Fibroblast of peridontal ligament (primary cell): ENCODE measurements at regions not wholly inside any gene's neighbourhood (a gene's known extent, or its start where the extent isn't known, plus 50 kb on each side); places are given as distances from the start of the nearest gene placed in this dataset.
A peak's percentile ranks its signal among the peaks of the same experiment; 100 is the strongest.
"Not testable (repeated sequence)": the region's sequence is repeated elsewhere in the genome, so short reads cannot be mapped to it uniquely, and the experiment has no call there.

Experiments
- DNase-seq: peaks from one replicate; pipeline ENCODE4 v3.0.0-alpha.2; 2010; ENCODE audit errors: extremely low read depth

DNA sequence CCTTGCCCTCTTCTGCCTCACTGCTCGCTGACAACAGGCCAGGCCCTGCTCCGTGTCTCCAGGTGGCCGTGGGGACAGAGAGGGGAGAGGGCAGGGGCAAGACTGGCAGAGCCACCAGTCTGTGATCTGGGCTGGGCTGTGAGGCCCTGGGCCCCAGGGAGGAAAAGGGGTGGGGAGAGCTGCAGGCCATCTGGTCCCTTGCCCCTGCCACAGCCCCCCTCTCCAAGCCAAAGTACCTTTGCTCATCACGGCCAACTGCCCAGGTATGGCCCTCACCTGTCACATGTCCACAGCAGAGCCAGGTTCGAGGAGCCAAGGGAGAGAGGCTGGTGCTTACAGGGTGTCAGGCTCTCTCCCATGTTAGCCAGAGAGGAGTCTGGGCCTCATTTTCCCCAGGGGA, 91.4 kb upstream of the LHX1 start:
- DNase-seq: no peak

DNA sequence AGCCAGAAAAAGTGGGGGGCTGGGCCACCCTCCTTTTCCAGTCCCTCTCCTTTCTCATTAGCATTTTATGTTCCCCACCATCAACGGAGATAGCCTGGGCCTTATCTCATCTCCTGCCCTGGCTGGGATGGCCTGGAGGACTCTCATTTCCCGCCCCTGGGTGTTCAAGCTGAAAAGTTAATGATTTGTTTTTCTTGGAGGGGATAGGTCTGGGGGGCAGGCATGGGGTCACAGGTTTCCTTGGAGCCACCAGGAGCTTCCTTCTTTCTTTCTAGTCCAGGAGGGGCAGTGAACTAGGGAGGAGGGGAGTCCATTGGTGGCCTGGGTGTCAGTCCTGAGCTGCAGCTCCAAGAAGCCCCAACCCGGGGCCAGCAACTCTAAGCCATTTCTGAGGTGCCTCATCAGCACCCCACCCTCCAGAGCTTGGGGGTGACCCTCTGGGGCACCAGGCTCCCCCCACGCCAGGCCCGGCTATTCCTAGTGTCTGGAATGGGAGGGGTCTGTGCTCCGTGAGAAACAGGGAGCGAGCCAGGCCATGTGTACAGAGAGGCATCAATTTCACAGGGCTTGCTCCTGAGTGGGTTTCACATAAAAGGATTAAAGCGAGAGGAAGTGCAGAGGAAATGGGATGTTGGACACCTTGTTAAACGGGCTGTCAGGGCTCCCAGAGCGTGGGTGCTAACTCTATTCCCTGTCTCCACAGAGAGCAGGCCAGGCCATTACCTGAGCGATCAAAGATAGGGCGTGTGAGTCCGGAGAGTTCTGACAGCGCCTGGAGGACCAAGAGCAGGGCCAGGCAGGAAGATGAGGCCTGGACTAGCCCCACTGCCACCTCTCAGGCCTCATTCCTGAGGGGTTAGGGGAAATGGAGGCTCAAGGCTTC, 90.6 kb upstream of the LHX1 start:
- DNase-seq: no peak

DNA sequence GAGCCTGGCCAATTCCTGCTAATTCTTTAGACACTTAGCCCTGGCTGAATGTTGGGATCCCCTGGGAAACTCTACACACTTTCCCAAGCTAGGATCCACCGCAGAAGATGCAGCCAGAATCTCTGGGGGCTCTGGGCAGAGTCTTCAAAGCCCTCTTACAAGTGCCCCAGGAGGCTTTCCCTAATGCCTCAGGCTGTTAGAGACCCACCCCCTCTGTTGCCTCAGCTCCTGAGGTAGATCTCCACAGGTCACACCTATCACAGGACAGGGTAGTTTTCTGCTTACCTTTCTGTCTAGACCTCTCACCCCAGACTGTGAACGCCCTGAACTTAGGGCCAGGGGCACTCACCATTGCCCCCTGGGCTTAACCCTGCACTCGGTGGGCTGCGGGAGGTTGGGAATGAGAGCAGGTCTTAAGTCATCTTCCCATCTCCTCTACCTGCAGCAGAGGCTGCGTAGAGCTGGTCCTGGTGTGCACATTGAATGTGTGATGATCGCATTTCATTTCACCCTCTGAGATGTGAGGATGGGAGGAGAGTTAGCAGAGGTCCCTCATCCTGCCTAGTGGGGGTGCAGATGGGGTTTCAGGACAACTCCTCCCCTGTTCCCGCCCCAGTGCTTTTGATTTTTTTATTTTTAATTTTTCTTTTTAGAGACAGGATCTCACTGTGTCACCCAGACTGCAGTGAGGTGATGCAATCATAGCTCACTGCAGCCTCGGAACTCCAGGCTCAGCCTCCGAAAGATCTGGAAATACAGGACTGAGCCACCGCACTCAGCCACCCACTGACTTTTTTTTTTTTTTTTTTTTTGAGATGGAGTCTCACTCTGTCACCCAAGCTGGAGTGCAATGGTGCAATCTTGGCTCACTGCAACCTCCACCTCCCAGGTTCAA, 89.0 kb upstream of the LHX1 start:
- DNase-seq: no peak

DNA sequence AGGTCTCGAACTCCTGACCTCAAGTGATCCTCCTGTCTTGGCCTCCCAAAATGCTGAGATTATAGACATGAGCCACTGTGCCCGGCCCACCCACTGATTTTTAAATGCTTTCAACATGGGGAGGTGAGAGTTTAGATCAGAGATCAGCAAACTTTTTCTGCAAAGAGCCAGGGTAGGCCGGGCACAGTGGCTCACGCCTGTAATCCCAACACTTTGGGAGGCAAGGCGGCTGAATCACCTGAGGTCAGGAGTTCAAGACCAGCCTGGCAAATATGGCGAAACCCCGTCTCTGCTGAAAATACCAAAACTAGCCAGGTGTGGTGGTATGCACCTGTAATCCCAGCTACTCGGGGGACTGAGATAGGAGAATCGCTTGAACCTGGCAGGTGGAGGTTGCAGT, 88.3 kb upstream of the LHX1 start:
- DNase-seq: not testable (repeated sequence)

DNA sequence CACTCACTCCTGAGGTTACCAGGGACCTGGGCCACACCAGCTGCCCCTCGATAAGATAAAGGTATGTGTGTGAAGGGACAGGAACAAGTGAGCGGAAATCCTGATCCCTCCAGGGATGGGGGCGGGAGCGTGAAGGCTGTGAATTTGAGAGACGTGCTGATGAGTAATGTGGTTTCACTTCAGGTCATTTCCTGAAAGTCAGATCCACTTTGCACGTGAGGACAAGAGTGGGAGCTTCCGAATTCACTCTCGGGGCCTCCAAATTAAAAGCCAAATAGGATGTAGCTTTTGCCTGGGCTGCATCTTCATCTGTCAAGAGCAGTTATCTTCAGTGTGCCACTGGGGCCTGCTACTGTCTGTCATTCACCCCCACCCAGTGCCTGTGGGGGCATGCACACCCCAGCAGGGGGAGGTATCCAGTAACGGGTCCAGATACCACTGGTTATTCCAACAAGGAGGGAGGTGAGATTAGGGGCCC, 87.4 kb upstream of the LHX1 start:
- peak; percentile 21 for DNase-seq

DNA sequence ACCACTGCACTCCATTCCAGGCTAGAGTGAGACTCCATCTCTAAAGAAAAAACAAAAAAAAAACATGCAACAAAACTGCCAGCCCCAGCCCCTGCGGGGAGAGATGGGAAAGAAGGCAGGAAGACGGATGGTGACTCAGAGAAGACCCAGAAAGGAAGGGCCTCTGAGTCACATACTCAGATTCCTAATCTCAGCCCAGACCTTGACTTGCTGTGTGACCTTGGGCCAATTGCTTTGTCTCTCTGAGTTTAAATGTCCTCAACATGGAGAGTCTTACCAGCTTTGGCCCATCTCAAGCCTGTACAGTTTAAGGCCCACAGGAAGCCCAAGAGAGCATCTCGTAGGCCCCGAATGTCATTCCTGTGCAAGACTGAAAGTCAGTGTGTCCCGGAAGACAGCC, 86.5 kb upstream of the LHX1 start:
- peak; percentile 13 for DNase-seq

DNA sequence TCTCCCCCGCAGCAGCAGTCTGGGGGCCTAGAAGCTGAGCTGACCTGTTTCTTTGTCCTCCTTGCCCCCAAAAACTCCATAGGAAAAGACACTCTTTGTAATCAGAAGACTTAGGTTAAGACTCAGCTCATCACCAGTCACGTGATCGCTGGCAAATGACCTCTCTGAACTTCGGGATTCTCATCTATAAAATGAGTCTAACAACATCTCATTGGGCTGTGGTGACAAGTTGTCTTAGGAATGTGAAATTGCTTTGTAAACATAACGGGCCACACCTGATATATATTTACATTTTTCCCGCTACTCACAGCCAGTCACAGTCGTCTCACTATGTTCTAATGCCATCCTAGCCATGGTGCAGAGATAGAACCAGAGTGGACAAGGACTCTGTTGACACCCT, 86.0 kb upstream of the LHX1 start:
- no peak for DNase-seq

DNA sequence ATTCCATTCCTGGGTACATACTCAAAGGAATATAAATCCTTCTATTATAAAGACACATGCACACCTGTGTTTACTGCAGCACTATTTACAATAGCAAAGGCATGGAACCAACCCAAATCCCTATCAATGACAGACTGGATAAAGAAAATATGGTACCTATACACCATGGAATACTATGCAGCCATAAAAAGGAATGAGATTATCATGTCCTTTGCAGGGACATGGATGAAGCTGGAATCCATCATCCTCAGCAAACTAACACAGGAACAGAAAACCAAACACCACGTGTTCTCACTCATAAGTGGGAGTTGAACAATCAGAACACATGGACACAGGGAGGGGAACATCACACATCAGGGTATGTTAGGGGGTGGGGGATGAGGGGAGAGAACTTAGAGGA, 84.8 kb upstream of the LHX1 start:
- DNase-seq: not testable (repeated sequence)

DNA sequence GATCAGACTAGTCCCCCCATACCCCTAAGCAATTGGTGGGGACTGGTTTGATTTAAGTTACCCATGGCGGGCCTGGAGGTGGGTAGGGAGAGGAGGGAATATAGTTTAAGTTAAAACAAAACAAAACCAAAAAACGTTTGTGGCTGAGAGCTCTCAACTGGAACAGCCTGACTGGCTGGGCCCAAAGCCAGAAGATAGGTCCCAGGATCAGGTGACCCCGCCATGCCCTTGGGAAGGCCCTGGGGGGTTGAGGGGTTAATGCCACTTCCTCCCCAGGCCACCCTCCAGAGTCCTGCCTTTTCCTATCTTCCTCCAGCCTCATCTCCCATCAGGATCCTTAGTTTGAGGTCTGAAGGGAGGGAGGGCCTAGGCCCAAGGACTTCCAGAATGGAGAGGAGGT, 82.3 kb upstream of the LHX1 start:
- DNase-seq: no peak

DNA sequence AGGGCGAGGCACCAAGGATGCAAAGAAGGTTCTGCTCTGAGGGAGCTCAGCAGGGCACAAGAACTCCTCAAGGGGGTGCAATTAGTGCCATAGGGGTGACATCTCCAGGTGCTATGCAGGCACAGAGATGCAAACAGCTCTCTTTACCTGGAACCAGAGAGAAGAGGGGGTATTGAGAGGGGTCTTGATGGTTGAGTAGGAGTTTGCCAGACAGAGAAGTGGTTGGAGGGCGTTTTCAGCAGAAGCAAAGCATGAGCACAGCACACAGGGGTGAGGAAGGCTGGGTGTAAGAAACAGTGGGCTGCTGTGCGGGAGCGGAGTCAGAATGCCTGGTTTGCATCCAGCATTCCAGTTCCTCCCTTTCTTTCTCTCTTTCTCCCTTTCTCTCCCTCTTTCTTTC, 81.8 kb upstream of the LHX1 start:
- no peak for DNase-seq

DNA sequence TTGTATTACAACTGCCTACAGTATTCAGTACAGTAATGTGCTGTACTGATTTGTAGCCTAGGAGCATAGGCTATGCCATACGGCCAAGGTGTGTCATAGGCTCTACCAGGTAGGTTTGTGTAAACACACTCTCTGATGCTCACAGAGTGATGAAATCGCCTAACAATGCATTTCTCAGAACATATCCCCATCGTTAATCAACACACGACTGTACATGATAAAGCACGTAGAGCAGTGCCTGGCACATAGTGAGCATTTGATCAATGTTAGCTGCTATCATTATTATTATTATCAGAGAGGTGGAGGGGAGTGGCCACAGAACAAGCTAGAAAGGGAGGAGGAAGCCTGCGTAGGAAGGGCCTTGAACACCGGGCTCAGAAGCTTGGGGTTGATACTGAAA, 81.1 kb upstream of the LHX1 start:
- DNase-seq: no peak

DNA sequence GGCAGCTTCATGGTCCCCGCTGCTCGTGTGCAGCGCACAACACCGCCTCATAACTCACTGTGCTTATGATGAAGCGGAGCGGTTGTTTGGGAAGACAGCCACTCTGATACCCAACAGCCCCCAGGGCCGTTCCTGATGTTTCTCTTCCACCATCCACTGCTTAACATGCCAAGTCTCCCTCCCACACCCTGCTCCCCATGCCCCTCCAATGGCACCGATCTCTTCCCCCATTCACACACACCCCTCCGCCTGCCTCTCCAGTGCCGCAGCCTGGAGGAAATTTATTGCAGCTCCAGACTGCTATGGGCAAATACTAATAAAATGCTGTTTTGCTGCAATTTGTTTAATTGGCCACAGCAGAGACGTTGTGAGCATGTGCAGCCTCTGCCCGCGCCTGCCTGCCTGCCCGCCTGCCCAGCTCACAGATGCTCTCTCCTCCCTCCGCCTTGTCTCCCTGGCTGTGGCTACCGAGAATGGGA, 80.3 kb upstream of the LHX1 start:
- DNase-seq: no peak

DNA sequence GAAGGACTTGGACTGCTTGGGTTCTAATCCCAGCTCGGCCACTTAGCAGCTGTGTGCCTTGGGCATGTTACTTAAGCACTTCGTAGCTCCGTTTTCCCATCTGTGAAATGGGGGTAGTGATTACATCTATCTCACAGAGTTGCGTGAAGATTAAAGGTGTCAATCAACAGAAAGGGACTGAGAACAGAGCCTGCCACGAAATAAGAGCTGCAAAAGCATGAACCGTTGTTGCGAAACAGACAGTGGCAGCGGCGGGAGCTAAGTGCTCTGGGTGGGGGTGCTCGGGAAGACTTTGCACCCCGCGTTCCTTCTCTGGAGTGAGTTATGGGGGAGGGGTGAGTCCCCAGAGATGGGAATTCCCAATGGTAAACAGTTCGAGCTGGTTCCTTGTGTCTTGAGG, 79.6 kb upstream of the LHX1 start:
- no peak for DNase-seq

DNA sequence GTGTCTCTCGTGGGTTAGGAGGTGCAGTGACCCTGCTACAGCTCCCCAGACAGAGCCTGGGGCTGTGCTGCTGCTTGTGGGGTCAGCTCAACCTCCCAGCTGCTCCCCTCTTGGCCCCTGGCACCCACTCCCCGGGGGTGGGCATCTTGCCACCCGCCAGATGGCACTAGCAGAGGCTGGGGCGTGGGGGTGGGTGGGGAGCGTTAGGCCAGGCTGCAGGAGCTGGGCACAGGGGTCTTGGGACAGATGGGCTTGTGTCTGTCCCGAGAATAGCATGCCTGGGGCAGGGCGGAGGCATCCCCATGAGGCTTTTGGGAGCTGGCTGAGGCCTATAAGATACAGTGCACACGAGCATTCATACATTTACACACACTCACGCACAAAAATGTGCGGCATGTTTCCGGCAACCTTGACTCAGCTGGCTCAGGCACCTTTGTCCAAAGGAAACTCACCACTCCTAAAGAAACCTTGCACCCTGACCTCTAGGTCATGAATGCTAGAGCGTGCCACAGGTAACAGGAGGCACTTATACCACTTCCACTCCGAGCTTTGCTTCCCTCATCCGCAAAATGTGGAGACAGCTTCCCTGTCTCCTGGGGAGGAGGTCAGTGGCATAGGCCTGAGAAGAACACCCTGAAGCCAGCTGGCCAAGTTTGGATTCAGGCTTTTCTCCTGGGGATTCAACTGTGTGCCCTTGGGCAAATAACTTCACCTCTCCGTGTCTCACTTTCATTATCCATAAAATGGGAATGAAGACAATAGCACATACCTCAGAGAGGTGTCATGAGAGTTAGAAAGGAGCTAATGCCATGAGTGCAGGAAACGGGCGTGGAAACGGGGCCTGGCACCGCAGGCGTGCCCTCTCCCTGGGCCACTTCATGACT, 78.9 kb upstream of the LHX1 start:
- DNase-seq: no peak

DNA sequence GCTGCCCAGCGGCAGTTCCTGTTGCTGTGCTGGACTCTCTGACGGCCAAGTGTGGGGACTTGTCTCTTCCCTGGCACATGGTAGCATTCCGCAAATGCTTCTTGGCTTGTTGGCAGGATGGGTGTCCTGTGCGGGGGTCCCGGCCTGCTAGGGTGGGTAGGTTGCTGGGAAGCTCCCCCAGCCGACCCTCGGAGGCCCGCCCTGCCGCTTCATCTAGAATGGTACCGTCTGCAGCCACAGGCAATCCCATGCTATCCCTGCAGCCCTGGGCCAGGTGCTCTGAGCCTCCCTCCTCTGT, 78.3 kb upstream of the LHX1 start:
- DNase-seq: no peak

DNA sequence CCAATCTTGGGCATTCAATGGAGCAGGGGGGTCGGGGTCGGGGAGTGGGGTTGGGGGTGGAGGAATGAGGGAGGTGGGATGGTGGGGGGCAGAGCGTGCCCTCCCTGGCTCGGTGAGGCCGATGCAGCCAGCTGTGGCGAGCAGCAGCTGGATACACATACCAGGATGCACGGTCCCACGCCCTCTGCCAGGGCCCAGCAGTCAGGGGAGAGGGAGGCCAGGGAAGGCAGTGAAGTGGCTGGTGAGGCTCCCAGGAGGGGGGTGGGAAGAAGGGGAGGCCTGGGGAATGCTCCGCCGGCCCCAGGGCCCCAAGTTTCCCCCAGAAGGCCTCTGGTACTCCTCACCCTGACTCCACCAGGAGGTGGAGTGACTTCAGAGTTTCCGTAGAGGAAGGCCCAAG, 77.6 kb upstream of the LHX1 start:
- DNase-seq: no peak

DNA sequence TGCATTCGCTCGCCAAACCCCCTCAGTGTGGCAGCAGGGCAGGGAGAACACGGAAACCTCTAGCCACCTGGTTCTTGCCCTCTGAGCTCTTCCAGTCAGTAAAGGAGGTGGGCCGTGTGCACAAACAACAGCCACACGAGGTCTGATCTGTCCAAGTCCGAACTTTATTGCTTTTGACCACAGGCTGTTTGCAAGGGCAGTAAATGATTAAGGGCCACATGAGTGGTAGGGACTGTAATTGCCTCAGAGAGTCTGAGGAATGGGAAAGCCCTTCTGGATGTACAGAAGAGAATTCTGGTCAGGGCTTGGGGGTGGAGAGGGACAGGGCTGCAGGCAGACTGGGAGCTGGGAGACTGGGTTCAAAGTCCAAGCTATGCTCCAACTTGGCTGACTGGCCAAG, 75.7 kb upstream of the LHX1 start:
- DNase-seq: no peak

DNA sequence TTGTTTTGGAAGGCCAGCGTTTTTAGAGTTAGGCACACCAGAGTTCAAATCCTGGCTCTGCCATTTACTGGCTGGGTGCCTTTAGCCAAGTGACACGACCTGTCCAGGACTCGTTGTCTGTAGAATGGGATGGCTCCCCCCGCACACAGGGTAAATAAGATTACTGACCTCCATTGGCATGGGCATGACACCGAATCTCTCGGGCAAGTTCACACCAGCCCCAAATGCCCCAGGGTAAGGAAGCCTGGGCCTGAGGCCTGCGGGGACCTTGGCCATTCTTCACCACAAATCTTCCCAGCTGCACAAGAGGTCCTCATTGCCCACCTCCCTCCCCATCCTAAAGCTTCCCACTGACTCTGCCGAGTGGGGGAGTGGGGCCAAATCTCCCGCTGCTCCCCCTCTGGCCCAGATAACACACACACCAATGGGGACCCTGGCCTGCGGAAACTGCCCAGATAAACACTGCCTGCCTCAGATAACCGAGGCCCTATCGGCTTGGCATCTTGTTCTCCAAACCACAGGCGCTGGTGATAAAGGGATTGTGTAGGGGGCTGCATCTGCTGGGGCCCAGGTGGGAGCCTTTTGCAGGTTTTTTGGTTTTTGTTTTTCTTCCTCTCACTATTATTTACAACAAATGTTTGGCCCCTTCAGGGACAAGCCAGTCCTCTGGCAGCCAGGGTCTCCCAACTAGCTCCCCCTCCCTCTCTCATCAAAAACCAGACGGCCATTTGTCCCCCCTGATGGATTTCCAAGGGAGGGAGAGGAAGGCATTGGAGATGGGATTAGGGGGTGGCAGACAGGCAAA, 75.0 kb upstream of the LHX1 start:
- no peak for DNase-seq

DNA sequence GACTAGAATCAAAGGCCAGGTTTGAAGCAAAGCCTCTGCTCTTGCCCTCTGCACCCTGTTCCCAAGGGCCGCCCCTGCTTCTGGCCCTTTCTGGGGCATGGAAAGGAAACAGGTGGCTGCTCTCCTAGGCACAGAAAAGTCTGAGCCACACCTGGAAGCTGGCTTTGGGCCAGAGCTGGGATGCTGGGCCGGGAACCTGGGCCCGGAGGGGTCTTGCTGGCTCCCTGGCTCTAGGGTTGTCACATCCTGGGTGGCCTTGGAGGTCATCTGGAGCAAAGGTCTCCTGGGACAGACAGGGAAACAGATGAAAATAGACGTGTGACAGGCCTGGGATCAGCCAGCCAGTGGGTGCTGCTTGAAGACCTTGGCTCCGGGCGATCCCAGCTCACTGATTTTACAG, 74.1 kb upstream of the LHX1 start:
- DNase-seq: no peak

DNA sequence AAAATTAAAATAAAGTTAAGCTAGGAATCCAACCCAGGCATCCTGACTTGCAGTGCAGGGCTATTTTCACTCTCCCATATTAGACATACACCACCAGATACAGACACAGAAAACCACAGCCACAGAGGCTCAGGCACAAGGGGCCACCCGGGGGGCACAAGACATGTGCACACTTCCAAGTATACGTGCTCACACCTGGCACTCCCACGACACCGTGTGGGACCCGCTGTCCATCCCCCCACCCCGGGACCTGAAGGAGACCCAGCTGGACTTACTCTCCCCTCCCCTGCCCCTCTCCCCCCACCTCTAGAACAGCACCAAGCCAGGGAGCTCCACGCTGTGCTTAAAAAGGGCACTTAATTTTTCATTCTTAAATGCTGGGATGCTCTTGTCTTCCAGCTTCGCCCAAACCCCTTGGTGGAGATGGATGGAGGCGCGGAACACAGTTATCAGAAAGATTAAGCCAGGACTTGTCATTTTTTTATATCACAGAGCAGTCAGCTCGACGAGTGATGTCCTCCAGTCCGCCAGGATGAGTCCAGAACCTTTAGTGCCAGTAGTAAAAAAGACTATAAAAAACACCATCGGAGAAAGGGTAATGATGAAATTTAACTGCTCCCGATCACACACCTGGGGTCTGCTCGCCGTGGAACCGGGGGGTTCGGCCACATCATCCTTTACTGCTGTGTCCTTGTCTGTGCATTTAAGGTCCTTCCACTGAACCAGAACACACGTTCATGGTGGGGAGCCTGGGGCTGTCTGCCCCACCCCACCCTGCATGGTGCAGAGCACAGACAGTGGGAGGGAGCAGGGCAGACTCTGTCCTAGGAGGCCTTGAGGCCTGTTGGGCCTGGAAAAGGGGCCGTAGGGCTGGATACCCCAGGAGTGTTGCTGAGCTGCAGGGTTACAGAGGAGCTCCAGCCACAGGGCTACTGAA, 73.3 kb upstream of the LHX1 start:
- DNase-seq: no peak
